ENCODE measurements at regions not wholly inside any gene's neighbourhood (a gene's known extent, or its start where the extent isn't known, plus 50 kb on each side); places are given as distances from the start of the nearest gene placed in this dataset.
A peak's percentile ranks its signal among the peaks of the same experiment; 100 is the strongest.

- peaks cover 0 to under 1% (median 0%) of the 10 kb centered on the region in 3 donors for H3K27me3 ChIP-seq (ENCODE audit: control insufficient read depth in 3 of 3, insufficient read depth in 3 of 3, low read length in 3 of 3)
- peaks cover 0 to 8% (median 5%) of the 10 kb centered on the region in 3 donors for H3K4me1 ChIP-seq (ENCODE audit: control insufficient read depth in 3 of 3, insufficient read depth in 2 of 3, low read depth in 1 of 3, low read length in 2 of 3)
- FAIRE-seq (no peak), DNase-seq (no peak)
- H3K27ac ChIP-seq (ENCODE audit: low read depth in 1 of 3, low read length in 2 of 3), result no peak overlapping the region
- peaks cover 0 to 4% of the 10 kb centered on the region in 2 donors for H3K9me3 ChIP-seq (ENCODE audit: control insufficient read depth in 2 of 2, insufficient read depth in 1 of 2, low read depth in 1 of 2, low read length in 1 of 2)
- no peaks in the 10 kb centered on the region for H3K36me3 ChIP-seq (ENCODE audit: control insufficient read depth in 3 of 3, insufficient read depth in 2 of 3, low read depth in 1 of 3, low read length in 3 of 3)
- WGBS, 3 donors, result 66 to 92% (median 75%) methylated on average over 5 of the region's 5 CpGs
- H3K4me3 ChIP-seq (ENCODE audit: low read depth in 1 of 3, low read length in 3 of 3), result no peak overlapping the region
Observed at GRCh38 chr7:155953501-155953778, 141.2 kb upstream of the SHH start.

GRCh38 chr7:155951554-155952158 lies 139.4 kb upstream of the SHH start:
- peak overlapping the region in 2 of 3 donors; percentile 72 to 81 for H3K27ac ChIP-seq (ENCODE audit: low read depth in 1 of 3, low read length in 2 of 3)
- peaks cover 0 to 4% of the 10 kb centered on the region in 2 donors for H3K9me3 ChIP-seq (ENCODE audit: control insufficient read depth in 2 of 2, insufficient read depth in 1 of 2, low read depth in 1 of 2, low read length in 1 of 2)
- peaks cover 0 to 3% (median 0%) of the 10 kb centered on the region in 3 donors for H3K27me3 ChIP-seq (ENCODE audit: control insufficient read depth in 3 of 3, insufficient read depth in 3 of 3, low read length in 3 of 3)
- H3K4me1 ChIP-seq (ENCODE audit: control insufficient read depth in 3 of 3, insufficient read depth in 2 of 3, low read depth in 1 of 3, low read length in 2 of 3), result peaks cover 0 to 8% (median 5%) of the 10 kb centered on the region in 3 donors
- DNase-seq, result peak; percentile 38 to 97
- no peak for FAIRE-seq
- 11 to 60% (median 41%) methylated on average over 21 of the region's 21 CpGs for WGBS, 3 donors
- no peaks in the 10 kb centered on the region for H3K36me3 ChIP-seq (ENCODE audit: control insufficient read depth in 3 of 3, insufficient read depth in 2 of 3, low read depth in 1 of 3, low read length in 3 of 3)
- H3K4me3 ChIP-seq (ENCODE audit: low read depth in 1 of 3, low read length in 3 of 3), result no peak overlapping the region

GRCh38 chr7:155950898-155951553 lies 138.8 kb upstream of the SHH start:
- Histone ChIP-seq H3K36me3 (ENCODE audit: control insufficient read depth in 3 of 3, insufficient read depth in 2 of 3, low read depth in 1 of 3, low read length in 3 of 3) (no peaks in the 10 kb centered on the region), H3K27me3 (ENCODE audit: control insufficient read depth in 3 of 3, insufficient read depth in 3 of 3, low read length in 3 of 3) (peaks cover 0 to 3% (median 0%) of the 10 kb centered on the region in 3 donors), H3K4me1 (ENCODE audit: control insufficient read depth in 3 of 3, insufficient read depth in 2 of 3, low read depth in 1 of 3, low read length in 2 of 3) (peaks cover 0 to 8% (median 5%) of the 10 kb centered on the region in 3 donors), H3K4me3 (ENCODE audit: low read depth in 1 of 3, low read length in 3 of 3) (no peak overlapping the region), H3K27ac (ENCODE audit: low read depth in 1 of 3, low read length in 2 of 3) (peak overlapping the region in 2 of 3 donors; percentile 72 to 81), H3K9me3 (ENCODE audit: control insufficient read depth in 2 of 2, insufficient read depth in 1 of 2, low read depth in 1 of 2, low read length in 1 of 2) (peaks cover 0 to 4% of the 10 kb centered on the region in 2 donors)
- 47 to 78% (median 58%) methylated on average over 14 of the region's 14 CpGs for WGBS, 3 donors
- FAIRE-seq (no peak), DNase-seq (peak in 1 of 2 donors; percentile 36)

- DNase-seq (no peak), FAIRE-seq (no peak)
- no peaks in the 10 kb centered on the region for H3K36me3 ChIP-seq (ENCODE audit: control insufficient read depth in 3 of 3, insufficient read depth in 2 of 3, low read depth in 1 of 3, low read length in 3 of 3)
- 80 to 89% (median 89%) methylated on average over 10 of the region's 10 CpGs for WGBS, 3 donors
- H3K4me1 ChIP-seq (ENCODE audit: control insufficient read depth in 3 of 3, insufficient read depth in 2 of 3, low read depth in 1 of 3, low read length in 2 of 3), result peaks cover 0 to 3% (median 0%) of the 10 kb centered on the region in 3 donors
- no peak overlapping the region for H3K27ac ChIP-seq (ENCODE audit: low read depth in 1 of 3, low read length in 2 of 3)
- no peak overlapping the region for H3K4me3 ChIP-seq (ENCODE audit: low read depth in 1 of 3, low read length in 3 of 3)
- peaks cover 0 to 3% (median 0%) of the 10 kb centered on the region in 3 donors for H3K27me3 ChIP-seq (ENCODE audit: control insufficient read depth in 3 of 3, insufficient read depth in 3 of 3, low read length in 3 of 3)
- H3K9me3 ChIP-seq (ENCODE audit: control insufficient read depth in 2 of 2, insufficient read depth in 1 of 2, low read depth in 1 of 2, low read length in 1 of 2), result peaks cover 0 to 4% of the 10 kb centered on the region in 2 donors
Observed at GRCh38 chr7:155948845-155949244, 136.6 kb upstream of the SHH start.

GRCh38 chr7:155948423-155948822 lies 136.2 kb upstream of the SHH start:
- Histone ChIP-seq H3K9me3 (ENCODE audit: control insufficient read depth in 2 of 2, insufficient read depth in 1 of 2, low read depth in 1 of 2, low read length in 1 of 2) (peaks cover 0 to 4% of the 10 kb centered on the region in 2 donors), H3K27me3 (ENCODE audit: control insufficient read depth in 3 of 3, insufficient read depth in 3 of 3, low read length in 3 of 3) (peaks cover 0 to 3% (median 0%) of the 10 kb centered on the region in 3 donors), H3K4me3 (ENCODE audit: low read depth in 1 of 3, low read length in 3 of 3) (no peak overlapping the region), H3K36me3 (ENCODE audit: control insufficient read depth in 3 of 3, insufficient read depth in 2 of 3, low read depth in 1 of 3, low read length in 3 of 3) (no peaks in the 10 kb centered on the region), H3K4me1 (ENCODE audit: control insufficient read depth in 3 of 3, insufficient read depth in 2 of 3, low read depth in 1 of 3, low read length in 2 of 3) (peaks cover 0 to 3% (median 0%) of the 10 kb centered on the region in 3 donors), H3K27ac (ENCODE audit: low read depth in 1 of 3, low read length in 2 of 3) (no peak overlapping the region)
- WGBS, 3 donors, result 80 to 88% (median 84%) methylated on average over 6 of the region's 6 CpGs
- FAIRE-seq, result no peak
- DNase-seq, result no peak

- no peak for FAIRE-seq
- no peak for DNase-seq
Observed at GRCh38 chr7:155947051-155947450, 134.8 kb upstream of the SHH start.

GRCh38 chr7:155945670-155946325 lies 133.5 kb upstream of the SHH start:
- H3K36me3 ChIP-seq (ENCODE audit: control insufficient read depth in 3 of 3, insufficient read depth in 2 of 3, low read depth in 1 of 3, low read length in 3 of 3), result no peaks in the 10 kb centered on the region
- FAIRE-seq (no peak), DNase-seq (no peak)
- no peaks in the 10 kb centered on the region for H3K4me1 ChIP-seq (ENCODE audit: control insufficient read depth in 3 of 3, insufficient read depth in 2 of 3, low read depth in 1 of 3, low read length in 2 of 3)
- H3K4me3 ChIP-seq (ENCODE audit: low read depth in 1 of 3, low read length in 3 of 3), result no peak overlapping the region
- no peaks in the 10 kb centered on the region for H3K9me3 ChIP-seq (ENCODE audit: control insufficient read depth in 2 of 2, insufficient read depth in 1 of 2, low read depth in 1 of 2, low read length in 1 of 2)
- WGBS, 3 donors, result 95 to 98% (median 96%) methylated on average over 32 of the region's 32 CpGs
- no peak overlapping the region for H3K27ac ChIP-seq (ENCODE audit: low read depth in 1 of 3, low read length in 2 of 3)
- H3K27me3 ChIP-seq (ENCODE audit: control insufficient read depth in 3 of 3, insufficient read depth in 3 of 3, low read length in 3 of 3), result peaks cover 0 to 9% (median 0%) of the 10 kb centered on the region in 3 donors

More at GRCh38 chr7:155947051-155947450, 134.8 kb upstream of the SHH start:
- Histone ChIP-seq H3K27ac (ENCODE audit: low read depth in 1 of 3, low read length in 2 of 3) (no peak overlapping the region), H3K9me3 (ENCODE audit: control insufficient read depth in 2 of 2, insufficient read depth in 1 of 2, low read depth in 1 of 2, low read length in 1 of 2) (peaks cover 0 to 3% of the 10 kb centered on the region in 2 donors), H3K36me3 (ENCODE audit: control insufficient read depth in 3 of 3, insufficient read depth in 2 of 3, low read depth in 1 of 3, low read length in 3 of 3) (no peaks in the 10 kb centered on the region), H3K4me3 (ENCODE audit: low read depth in 1 of 3, low read length in 3 of 3) (no peak overlapping the region), H3K4me1 (ENCODE audit: control insufficient read depth in 3 of 3, insufficient read depth in 2 of 3, low read depth in 1 of 3, low read length in 2 of 3) (no peaks in the 10 kb centered on the region), H3K27me3 (ENCODE audit: control insufficient read depth in 3 of 3, insufficient read depth in 3 of 3, low read length in 3 of 3) (peaks cover 0 to 9% (median 0%) of the 10 kb centered on the region in 3 donors)
- WGBS, 3 donors, result 78 to 91% (median 86%) methylated on average over 6 of the region's 6 CpGs

- Histone ChIP-seq H3K4me1 (ENCODE audit: control insufficient read depth in 3 of 3, insufficient read depth in 2 of 3, low read depth in 1 of 3, low read length in 2 of 3) (no peaks in the 10 kb centered on the region), H3K27me3 (ENCODE audit: control insufficient read depth in 3 of 3, insufficient read depth in 3 of 3, low read length in 3 of 3) (peaks cover 0 to 9% (median 0%) of the 10 kb centered on the region in 3 donors), H3K4me3 (ENCODE audit: low read depth in 1 of 3, low read length in 3 of 3) (no peak overlapping the region), H3K36me3 (ENCODE audit: control insufficient read depth in 3 of 3, insufficient read depth in 2 of 3, low read depth in 1 of 3, low read length in 3 of 3) (no peaks in the 10 kb centered on the region), H3K27ac (ENCODE audit: low read depth in 1 of 3, low read length in 2 of 3) (no peak overlapping the region), H3K9me3 (ENCODE audit: control insufficient read depth in 2 of 2, insufficient read depth in 1 of 2, low read depth in 1 of 2, low read length in 1 of 2) (no peaks in the 10 kb centered on the region)
- DNase-seq (no peak), FAIRE-seq (no peak)
- WGBS, 3 donors, result 89 to 91% (median 89%) methylated on average over 6 of the region's 6 CpGs
Observed at GRCh38 chr7:155944901-155945300, 132.6 kb upstream of the SHH start.
